ENCODE measurements at regions not wholly inside any gene's neighbourhood (a gene's known extent, or its start where the extent isn't known, plus 50 kb on each side); places are given as distances from the start of the nearest gene placed in this dataset.
"Not testable (repeated sequence)": the region's sequence is repeated elsewhere in the genome, so short reads cannot be mapped to it uniquely, and the experiment has no call there.

DNA sequence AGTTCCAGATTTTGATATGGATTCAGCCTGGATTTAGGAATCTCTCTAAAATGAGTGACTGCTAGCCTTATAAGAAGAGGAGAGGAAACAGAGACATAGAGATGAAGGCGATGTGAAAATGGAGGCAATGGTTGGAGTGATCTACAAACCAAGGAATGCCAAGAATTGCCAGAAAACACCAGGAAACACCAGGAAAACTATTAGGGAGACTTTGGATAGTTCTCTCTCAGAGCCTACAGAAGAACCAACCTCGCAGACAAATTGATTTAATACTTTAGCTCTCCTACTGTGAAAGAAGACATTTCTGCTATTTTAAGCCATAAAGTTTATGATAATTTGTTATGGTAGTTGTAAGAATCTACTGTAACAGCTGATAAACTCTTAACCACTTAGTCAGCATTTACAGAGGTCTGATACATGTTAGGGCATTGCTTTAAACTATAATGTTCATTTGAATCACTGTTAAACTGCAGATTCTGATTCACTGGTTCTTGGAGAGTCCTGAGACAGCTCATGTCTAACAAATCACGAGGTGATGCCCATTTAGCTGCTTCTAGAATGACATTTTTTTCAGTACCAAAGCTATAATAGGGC lies 1702.6 kb upstream of the LRRTM1 start:
- TF ChIP-seq, protein P1, sequence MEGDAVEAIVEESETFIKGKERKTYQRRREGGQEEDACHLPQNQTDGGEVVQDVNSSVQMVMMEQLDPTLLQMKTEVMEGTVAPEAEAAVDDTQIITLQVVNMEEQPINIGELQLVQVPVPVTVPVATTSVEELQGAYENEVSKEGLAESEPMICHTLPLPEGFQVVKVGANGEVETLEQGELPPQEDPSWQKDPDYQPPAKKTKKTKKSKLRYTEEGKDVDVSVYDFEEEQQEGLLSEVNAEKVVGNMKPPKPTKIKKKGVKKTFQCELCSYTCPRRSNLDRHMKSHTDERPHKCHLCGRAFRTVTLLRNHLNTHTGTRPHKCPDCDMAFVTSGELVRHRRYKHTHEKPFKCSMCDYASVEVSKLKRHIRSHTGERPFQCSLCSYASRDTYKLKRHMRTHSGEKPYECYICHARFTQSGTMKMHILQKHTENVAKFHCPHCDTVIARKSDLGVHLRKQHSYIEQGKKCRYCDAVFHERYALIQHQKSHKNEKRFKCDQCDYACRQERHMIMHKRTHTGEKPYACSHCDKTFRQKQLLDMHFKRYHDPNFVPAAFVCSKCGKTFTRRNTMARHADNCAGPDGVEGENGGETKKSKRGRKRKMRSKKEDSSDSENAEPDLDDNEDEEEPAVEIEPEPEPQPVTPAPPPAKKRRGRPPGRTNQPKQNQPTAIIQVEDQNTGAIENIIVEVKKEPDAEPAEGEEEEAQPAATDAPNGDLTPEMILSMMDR (IDR thresholded peaks at IDR 0.05; ENCODE audit: low read depth, low read length), result no peak
- no peak overlapping the region for H3K4me3 ChIP-seq (replicated peaks in 1 of 2; ENCODE audit: low read depth in 2 of 2, low read length in 2 of 2)
- no peak for DNase-seq (ENCODE audit: low read depth in 2 of 2)

DNA sequence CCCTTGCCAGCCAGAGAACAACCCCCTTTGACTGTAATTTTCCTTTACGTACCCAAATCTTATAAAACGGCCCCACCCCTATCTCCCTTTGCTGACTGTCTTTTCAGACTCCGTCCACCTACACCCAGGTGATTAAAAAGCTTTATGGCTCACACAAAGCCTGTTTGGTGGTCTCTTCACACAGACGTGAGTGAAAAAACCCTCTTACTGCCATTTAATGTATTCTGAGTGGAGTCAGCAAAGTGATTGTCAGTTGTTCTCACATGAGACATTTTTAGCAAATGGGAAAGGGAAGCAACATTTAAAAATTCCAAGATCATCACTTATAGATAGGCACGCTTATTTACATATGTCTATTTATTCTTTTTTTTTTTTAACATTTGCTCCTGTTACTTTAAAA lies 1701.3 kb upstream of the LRRTM1 start:
- DNase-seq (ENCODE audit: low read depth in 2 of 2); H3K4me3 ChIP-seq (replicated peaks in 1 of 2; ENCODE audit: low read depth in 2 of 2, low read length in 2 of 2): not testable (repeated sequence)

DNA sequence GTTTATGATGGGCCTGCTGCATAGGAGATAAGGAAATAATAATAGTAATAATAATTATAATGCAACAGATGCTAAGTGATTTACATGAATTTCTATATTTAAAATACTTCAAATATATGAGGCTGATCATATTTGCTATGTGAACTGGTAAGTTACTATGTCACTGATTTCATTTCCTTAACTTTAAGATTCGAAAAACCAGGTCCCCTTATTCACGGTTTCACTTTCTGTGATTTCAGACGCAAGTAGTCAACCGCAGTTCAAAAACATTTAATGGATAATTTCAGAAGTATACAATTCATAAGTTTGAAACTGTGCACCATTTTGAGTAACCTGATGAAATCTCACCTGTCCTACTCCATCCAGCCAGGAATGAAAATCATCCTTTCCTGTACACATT lies 1697.1 kb upstream of the LRRTM1 start:
- TF ChIP-seq, protein P1 (IDR thresholded peaks at IDR 0.05; ENCODE audit: low read depth, low read length), result no peak
- DNase-seq (ENCODE audit: low read depth in 2 of 2), result no peak
- H3K4me3 ChIP-seq (replicated peaks in 1 of 2; ENCODE audit: low read depth in 2 of 2, low read length in 2 of 2), result no peak overlapping the region

DNA sequence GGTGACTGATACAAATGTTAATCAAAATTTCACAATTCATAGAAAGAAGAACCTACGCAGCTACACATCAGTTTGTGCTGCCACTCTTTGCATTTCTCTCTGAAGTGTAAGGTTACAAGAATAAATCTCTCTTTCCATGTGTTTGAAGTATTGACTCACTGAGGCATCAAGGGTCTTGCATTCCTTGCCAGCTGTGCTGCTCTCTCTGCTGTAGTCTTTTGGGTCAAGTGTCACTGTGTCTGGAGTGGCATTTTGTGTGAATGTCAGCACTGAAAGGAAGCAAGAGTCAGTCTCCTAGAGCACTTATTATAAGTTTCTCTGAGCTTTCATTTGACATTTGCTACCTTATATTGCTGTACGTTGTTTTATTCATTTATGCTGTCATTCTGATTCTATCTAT lies 1696.1 kb upstream of the LRRTM1 start:
- DNase-seq (ENCODE audit: low read depth in 2 of 2), result no peak
- no peak overlapping the region for H3K4me3 ChIP-seq (replicated peaks in 1 of 2; ENCODE audit: low read depth in 2 of 2, low read length in 2 of 2)
- TF ChIP-seq, protein P1 (IDR thresholded peaks at IDR 0.05; ENCODE audit: low read depth, low read length), result no peak

DNA sequence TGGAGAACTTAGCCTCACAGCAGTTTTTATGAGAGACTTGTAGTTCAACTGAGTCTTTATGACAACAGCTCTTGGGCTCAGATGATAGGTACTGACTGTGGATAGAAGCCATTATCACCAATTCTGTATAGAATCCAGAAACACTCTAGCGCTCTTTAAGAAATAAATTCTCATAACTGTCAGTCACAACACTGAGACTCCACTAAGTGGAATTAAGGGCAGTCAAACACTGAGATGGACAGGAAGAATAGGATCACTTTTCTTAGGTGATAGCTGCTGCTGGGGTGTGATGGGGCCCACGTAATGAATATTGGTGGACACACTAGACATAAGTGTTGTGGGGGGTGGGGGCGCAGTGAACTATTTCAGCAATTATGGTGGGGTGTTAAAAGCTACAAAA lies 1691.8 kb upstream of the LRRTM1 start:
- no peak for DNase-seq (ENCODE audit: low read depth in 2 of 2)
- no peak overlapping the region for H3K4me3 ChIP-seq (replicated peaks in 1 of 2; ENCODE audit: low read depth in 2 of 2, low read length in 2 of 2)
- TF ChIP-seq, protein P1 (IDR thresholded peaks at IDR 0.05; ENCODE audit: low read depth, low read length), result no peak

DNA sequence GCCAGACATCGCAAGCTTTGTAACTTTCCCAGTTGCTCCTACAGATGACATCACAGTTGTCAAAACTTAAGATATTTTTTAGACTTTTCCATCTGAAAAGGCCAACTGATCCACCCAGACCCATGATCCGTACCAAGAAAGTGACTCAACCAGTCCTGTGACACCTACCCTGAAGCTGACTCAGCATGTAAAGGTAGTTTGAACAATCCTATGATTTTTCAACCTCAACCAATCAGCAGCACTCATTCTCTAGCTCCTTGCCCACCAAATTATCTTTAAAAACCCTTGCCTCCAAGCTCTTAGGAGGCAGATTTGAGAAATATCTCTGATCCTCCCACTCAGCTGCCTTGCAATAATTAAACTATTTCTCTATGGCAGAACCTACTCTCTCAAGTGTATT lies 1686.7 kb upstream of the LRRTM1 start:
- no peak overlapping the region for H3K4me3 ChIP-seq (replicated peaks in 1 of 2; ENCODE audit: low read depth in 2 of 2, low read length in 2 of 2)
- DNase-seq (ENCODE audit: low read depth in 2 of 2), result no peak
- TF ChIP-seq, protein P1 (IDR thresholded peaks at IDR 0.05; ENCODE audit: low read depth, low read length), result no peak

DNA sequence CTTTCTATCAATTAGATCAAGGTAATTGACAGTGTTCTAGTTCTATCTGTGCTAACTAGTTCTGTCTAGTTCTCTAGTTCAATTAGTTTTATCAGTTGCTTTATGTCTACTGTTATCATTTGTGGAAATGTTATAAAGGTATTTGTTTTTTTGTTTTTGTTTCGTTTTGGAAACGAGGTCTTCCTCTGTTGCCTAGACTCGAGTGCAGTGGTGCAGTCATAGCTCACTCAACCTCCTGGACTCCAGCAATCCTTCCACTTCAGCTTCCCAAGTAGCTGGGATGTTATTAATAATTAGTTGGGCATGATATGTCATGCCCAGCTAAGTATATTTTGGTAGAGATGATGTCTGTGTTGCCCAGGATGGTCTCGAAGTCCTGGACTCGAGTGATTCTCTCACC lies 1682.8 kb upstream of the LRRTM1 start:
- no peak overlapping the region for H3K4me3 ChIP-seq (replicated peaks in 1 of 2; ENCODE audit: low read depth in 2 of 2, low read length in 2 of 2)
- DNase-seq (ENCODE audit: low read depth in 2 of 2), result no peak
- TF ChIP-seq, protein P1 (IDR thresholded peaks at IDR 0.05; ENCODE audit: low read depth, low read length), result no peak
